KOPT-K1 (cell line): ENCODE measurements at regions not wholly inside any gene's neighbourhood (a gene's known extent, or its start where the extent isn't known, plus 50 kb on each side); places are given as distances from the start of the nearest gene placed in this dataset.

Source experiments
- H3K27ac ChIP-seq: fragments of 200-600 bp; sonication (generic); 2 replicates; pipeline ENCODE4 v1.5.1; 2016; ENCODE audit warnings: antibody characterized with exemption, mild to moderate bottlenecking, low read depth, low read length; ENCODE audit not compliant: poor library complexity, severe bottlenecking
- H3K36me3 ChIP-seq: fragments of 200-600 bp; sonication (generic); 2 replicates; pipeline ENCODE4 v1.5.1; 2017; ENCODE audit warnings: antibody characterized with exemption, mild to moderate bottlenecking, low read length, moderate library complexity; ENCODE audit not compliant: insufficient read depth
- H3K9me3 ChIP-seq: fragments of 200-600 bp; sonication (generic); 2 replicates; pipeline ENCODE4 v1.5.1; 2017; ENCODE audit warnings: antibody characterized with exemption, low read length, mild to moderate bottlenecking; ENCODE audit not compliant: insufficient read depth, poor library complexity, severe bottlenecking

- no peaks in the 10 kb centered on the region for H3K36me3 ChIP-seq
- H3K9me3 ChIP-seq = no peaks in the 10 kb centered on the region
- H3K27ac ChIP-seq = no peak overlapping the region
Observed at GRCh38 chr7:17506095-17506494, 207.6 kb downstream of the AHR start.

GRCh38 chr7:17506596-17506995, 208.1 kb downstream of the AHR start:
- Histone ChIP-seq H3K9me3 (no peaks in the 10 kb centered on the region), H3K36me3 (no peaks in the 10 kb centered on the region), H3K27ac (no peak overlapping the region)

GRCh38 chr7:17507717-17508116, 209.3 kb downstream of the AHR start:
- Histone ChIP-seq H3K36me3 (no peaks in the 10 kb centered on the region), H3K9me3 (no peaks in the 10 kb centered on the region), H3K27ac (no peak overlapping the region)

GRCh38 chr7:17512181-17512675, 213.8 kb downstream of the AHR start:
- Histone ChIP-seq H3K9me3 (no peaks in the 10 kb centered on the region), H3K27ac (no peak overlapping the region), H3K36me3 (no peaks in the 10 kb centered on the region)

DNA sequence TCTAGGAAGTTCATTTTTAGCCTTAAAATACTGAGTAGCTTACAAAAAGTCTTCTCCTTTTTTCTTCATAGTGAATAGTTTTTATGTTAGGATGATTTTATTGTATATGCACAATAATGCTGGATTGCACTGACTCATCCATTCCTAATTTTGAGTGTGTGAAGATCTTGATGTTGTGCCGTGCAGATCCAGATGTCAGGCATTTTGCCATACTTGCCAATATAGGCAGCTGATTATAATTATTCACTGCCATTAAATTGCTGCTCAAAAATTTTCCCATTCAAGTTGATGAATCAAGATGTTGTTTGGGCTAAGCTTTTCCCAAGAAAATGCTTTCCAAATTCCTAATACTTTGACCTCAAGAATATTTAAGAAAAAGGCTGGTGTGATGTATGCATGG, 218.3 kb downstream of the AHR start:
- Histone ChIP-seq H3K36me3 (no peaks in the 10 kb centered on the region), H3K27ac (no peak overlapping the region), H3K9me3 (no peaks in the 10 kb centered on the region)

GRCh38 chr7:17520941-17521340, 222.5 kb downstream of the AHR start:
- H3K36me3 ChIP-seq = no peaks in the 10 kb centered on the region
- H3K9me3 ChIP-seq = no peaks in the 10 kb centered on the region
- no peak overlapping the region for H3K27ac ChIP-seq

DNA sequence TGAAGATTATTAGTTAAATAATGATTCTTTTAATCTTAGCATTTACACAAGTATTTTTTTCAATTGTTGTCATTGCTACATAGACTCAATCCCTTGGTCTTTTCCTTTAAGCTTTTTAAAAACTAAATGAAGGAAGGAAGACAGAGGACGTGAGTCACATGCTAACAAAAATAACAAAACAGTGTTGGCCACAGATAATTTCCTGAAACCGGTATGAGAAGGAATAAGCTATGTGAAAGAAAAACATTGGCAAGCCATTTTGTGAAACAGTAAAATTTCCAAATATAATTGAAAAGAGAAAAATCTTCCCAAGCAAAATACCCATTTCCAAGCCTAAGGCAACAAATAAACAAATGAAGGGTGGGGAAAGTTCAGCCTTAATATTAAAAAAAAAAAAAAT, 223.0 kb downstream of the AHR start:
- no peaks in the 10 kb centered on the region for H3K36me3 ChIP-seq
- H3K27ac ChIP-seq = no peak overlapping the region
- H3K9me3 ChIP-seq = no peaks in the 10 kb centered on the region

DNA sequence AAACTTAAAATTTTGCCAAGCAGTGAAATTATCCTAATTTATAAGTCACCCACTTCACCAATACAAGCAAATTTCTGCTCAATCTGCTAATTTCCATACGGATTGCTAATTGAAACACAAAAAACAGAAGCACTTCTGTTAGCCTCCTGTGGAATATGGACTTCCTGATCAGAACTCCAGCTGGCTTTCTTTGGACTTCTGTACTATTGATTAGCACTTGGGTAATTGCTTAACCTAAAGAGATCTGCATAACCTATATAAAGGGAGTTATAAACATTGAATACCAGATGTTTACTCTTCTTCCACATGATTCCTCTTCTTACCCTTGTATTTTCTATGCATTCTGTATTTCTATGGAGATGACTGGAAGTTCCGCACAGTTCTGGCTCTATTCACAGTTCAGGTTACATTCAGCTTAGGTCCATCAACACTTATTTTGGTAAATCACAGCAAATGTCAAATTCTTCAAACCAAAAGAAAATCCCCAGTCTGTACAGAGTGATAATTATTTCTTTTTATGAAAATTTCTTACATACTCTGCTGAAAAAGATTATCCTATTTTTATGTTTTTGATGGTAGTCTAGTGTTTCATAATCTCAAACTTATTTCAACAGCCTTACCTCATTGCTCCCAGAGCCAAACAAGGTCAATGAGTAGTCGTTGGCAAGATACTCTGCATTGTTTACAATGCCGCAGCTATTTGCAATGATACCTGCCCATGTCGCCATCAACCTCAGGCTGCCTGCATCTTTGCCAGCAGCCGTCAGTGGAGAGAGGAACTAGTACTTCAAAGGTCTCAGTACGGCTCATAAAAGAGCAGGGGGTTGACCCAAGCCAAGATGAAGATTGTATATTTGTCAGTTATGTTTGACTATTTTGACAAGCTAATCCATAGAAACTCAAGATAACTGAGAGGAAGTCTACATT, 225.6 kb downstream of the AHR start:
- Histone ChIP-seq H3K36me3 (no peaks in the 10 kb centered on the region), H3K27ac (no peak overlapping the region), H3K9me3 (no peaks in the 10 kb centered on the region)

DNA sequence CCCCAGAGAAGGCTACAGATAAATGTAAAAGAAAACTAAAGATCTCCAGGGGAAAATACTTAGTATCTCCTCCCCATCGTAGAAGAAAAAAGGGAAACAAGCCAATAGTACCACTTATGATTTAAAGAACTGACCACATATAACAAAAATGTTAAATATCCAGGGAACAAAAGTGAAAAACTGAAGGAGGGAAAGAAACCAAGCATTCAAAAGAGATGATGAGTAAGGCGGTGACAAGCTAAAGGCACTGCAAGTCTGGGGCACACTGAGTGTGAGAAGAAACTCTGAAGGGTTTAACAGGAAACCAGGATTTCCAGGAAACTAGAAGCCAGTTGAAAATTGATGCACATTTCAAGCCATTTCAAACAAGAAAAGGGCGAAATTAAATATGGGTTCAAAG, 226.3 kb downstream of the AHR start:
- H3K9me3 ChIP-seq = no peaks in the 10 kb centered on the region
- H3K27ac ChIP-seq = no peak overlapping the region
- no peaks in the 10 kb centered on the region for H3K36me3 ChIP-seq

GRCh38 chr7:17526621-17527020, 228.2 kb downstream of the AHR start:
- Histone ChIP-seq H3K9me3 (no peaks in the 10 kb centered on the region), H3K27ac (no peak overlapping the region), H3K36me3 (no peaks in the 10 kb centered on the region)

DNA sequence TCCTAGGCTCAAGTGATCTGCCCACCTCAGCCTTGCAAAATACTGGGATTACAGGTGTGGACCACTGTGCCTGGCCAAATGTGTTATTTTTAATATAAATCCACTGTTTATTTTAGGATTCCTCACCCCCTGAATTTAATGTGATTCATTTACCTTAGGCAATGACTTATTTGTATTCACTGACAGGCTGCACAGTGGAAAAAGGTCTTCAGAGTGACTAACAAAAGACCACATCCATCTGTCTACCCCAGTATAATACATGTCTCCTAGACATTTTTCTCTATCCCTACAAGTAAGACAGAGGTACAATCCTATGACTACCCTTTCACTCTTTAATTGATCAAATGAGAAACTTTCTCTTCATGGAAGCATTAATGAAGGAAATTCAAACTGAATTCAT, 230.2 kb downstream of the AHR start:
- H3K27ac ChIP-seq = no peak overlapping the region

GRCh38 chr7:17530244-17530643, 231.8 kb downstream of the AHR start:
- H3K36me3 ChIP-seq = no peaks in the 10 kb centered on the region
- no peaks in the 10 kb centered on the region for H3K9me3 ChIP-seq
- no peak overlapping the region for H3K27ac ChIP-seq

More for the DNA sequence above, 230.2 kb downstream of the AHR start:
- no peaks in the 10 kb centered on the region for H3K36me3 ChIP-seq
- H3K9me3 ChIP-seq = no peaks in the 10 kb centered on the region

- H3K36me3 ChIP-seq = no peaks in the 10 kb centered on the region
- H3K27ac ChIP-seq = no peak overlapping the region
- no peaks in the 10 kb centered on the region for H3K9me3 ChIP-seq
Observed at GRCh38 chr7:17530741-17531421, 232.4 kb downstream of the AHR start.

DNA sequence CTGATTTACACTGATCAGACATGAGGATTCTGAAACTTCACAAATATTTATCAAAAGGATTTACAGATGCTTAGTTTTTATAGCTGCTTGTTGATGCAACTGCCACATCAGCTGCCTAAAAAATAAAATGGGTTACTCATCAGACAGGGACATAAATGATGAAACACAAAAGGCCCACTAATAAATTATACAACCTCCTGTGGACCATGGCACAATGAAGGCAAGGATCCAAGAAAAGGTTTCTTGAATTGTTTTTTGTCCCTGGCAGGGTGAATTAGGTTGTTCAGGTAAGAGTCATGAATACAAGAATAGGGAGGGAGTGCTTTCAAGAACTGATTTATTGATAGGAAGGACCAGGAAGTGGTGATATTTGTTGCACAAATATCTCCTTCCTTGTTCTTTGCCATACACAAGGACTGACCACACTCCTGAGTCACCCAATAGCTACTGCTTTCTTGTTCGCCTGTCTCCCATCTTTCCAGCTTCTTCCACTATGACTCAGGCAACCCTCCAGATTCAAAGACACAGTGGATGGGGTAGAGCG, 234.5 kb downstream of the AHR start:
- Histone ChIP-seq H3K36me3 (no peaks in the 10 kb centered on the region), H3K9me3 (no peaks in the 10 kb centered on the region), H3K27ac (no peak overlapping the region)

- H3K36me3 ChIP-seq = no peaks in the 10 kb centered on the region
- H3K9me3 ChIP-seq = no peaks in the 10 kb centered on the region
- no peak overlapping the region for H3K27ac ChIP-seq
Observed at GRCh38 chr7:17534348-17534747, 235.9 kb downstream of the AHR start.
